ENCODE measurements at regions not wholly inside any gene's neighbourhood (a gene's known extent, or its start where the extent isn't known, plus 50 kb on each side); places are given as distances from the start of the nearest gene placed in this dataset.

DNA sequence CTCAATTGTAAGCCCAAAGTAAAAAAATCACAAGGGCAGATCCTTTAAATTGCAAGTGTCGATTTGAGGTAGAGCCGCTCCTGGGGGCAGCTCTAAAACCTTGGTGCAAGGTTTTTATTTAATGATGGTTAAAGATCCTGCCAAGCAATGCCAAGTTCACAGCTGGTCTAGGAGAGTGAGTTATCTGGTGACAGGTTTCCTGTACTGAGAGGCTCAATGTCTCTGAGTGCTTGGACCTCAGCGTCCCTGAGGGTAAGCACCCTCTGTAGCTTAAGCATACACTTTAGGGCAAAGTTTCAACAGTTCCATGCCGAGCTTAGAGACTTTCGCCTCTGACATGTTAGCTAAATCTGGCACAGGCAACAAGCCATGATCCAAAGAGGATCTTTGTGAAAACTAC is 119.8 kb upstream of the EGFLAM start:
- TF ChIP-seq CTCF (IDR thresholded peaks at IDR 0.05) (no peak), POLR2A (IDR thresholded peaks at IDR 0.05) (no peak)

Measured in breast epithelium (tissue), 3 donors.